ENCODE measurements at regions not wholly inside any gene's neighbourhood (a gene's known extent, or its start where the extent isn't known, plus 50 kb on each side); places are given as distances from the start of the nearest gene placed in this dataset.

DNA sequence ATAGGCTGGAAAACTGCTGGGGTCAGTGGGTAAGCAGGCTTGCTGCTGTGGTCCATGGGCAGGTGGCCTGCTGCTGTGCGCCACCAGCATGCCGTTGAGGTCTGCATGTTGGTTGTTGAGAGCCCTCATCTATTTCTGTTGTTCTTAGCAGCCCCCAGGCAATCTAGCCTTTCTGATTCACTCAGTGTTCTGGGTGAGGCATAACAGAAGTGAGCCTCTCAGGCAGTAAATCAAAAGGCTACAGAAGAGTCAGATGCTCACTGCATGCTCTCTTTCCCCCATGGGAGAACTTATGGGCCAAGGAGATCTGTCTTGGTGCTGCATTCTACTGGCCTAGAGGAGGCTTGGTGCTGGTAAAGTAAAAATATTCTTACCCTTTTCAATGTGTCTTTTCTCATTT lies 67.8 kb upstream of the ATP10A start:
- Histone ChIP-seq H3K27ac (no peak overlapping the region), H3K36me3 (no peaks in the 10 kb centered on the region), H3K4me3 (no peak overlapping the region), H3K9me3 (no peaks in the 10 kb centered on the region), H3K27me3 (no peaks in the 10 kb centered on the region), H3K4me1 (no peaks in the 10 kb centered on the region)
- no peak for TF ChIP-seq POLR2A (IDR thresholded peaks at IDR 0.05)
- TF ChIP-seq, protein P1, sequence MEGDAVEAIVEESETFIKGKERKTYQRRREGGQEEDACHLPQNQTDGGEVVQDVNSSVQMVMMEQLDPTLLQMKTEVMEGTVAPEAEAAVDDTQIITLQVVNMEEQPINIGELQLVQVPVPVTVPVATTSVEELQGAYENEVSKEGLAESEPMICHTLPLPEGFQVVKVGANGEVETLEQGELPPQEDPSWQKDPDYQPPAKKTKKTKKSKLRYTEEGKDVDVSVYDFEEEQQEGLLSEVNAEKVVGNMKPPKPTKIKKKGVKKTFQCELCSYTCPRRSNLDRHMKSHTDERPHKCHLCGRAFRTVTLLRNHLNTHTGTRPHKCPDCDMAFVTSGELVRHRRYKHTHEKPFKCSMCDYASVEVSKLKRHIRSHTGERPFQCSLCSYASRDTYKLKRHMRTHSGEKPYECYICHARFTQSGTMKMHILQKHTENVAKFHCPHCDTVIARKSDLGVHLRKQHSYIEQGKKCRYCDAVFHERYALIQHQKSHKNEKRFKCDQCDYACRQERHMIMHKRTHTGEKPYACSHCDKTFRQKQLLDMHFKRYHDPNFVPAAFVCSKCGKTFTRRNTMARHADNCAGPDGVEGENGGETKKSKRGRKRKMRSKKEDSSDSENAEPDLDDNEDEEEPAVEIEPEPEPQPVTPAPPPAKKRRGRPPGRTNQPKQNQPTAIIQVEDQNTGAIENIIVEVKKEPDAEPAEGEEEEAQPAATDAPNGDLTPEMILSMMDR (IDR thresholded peaks at IDR 0.05), result no peak
- intact Hi-C loops (cut with DNase I), result no loop called here
- no peak for DNase-seq
- ATAC-seq, result no peak
- no CpG with 5 or more reads among the region's 2 CpGs for WGBS (ENCODE audit: insufficient coverage, low coverage, low lambda C conversion rate, missing lambda C conversion rate)

Small RNA genes lying in the stretch of these regions (small RNA-seq; reads per million reads assigned to genes)
- gene RF00554, result 0 reads per million in 2 experiments
